ENCODE measurements at regions not wholly inside any gene's neighbourhood (a gene's known extent, or its start where the extent isn't known, plus 50 kb on each side); places are given as distances from the start of the nearest gene placed in this dataset.

DNA sequence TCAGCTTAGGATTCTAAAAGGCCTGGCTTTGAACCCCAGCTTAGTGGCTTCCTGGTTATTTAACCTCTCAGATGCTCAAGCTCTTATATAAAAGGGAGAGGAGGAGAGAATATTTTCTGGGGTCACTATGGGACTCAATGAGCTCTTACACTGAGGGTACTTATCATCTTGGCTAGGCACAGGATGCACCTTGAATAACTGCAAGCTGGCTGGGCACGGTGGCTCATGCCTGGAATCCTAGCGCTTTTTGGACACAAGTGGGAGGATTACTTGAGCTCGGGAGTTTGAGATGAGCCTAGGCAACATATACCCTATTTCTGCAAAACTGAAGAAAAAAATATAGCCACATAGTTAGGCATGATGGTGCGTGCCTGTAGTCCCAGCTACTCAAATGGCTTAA lies 665.3 kb upstream of the RBFOX1 start:
- Mint-ChIP-seq H3K9me3 (no peaks in the 10 kb centered on the region; the same call in 2 of the 3 replicates), H3K4me1 (peaks cover 11% of the 10 kb centered on the region), H3K27me3 (ENCODE audit: insufficient read depth, low read depth, poor library complexity) (no peaks in the 10 kb centered on the region), H3K36me3 (ENCODE audit: low read depth) (no peaks in the 10 kb centered on the region), H3K4me3 (no peak overlapping the region), H3K27ac (no peak overlapping the region)
- no peak overlapping the region for H3K4me2 ChIP-seq
- H3K27ac ChIP-seq (ENCODE audit: low read depth), result no peak overlapping the region
- no peaks in the 10 kb centered on the region for H3K79me2 ChIP-seq (replicated peaks; ENCODE audit: insufficient read depth)
- TF ChIP-seq ZNF114 (CRISPR knock-in tag; IDR thresholded peaks at IDR 0.05) (no peak), NANOG (IDR thresholded peaks at IDR 0.05; ENCODE audit: borderline replicate concordance) (no peak), CREB1 (CRISPR knock-in tag; IDR thresholded peaks at IDR 0.05; ENCODE audit: low read depth) (no peak)
- TF ChIP-seq, protein P1, sequence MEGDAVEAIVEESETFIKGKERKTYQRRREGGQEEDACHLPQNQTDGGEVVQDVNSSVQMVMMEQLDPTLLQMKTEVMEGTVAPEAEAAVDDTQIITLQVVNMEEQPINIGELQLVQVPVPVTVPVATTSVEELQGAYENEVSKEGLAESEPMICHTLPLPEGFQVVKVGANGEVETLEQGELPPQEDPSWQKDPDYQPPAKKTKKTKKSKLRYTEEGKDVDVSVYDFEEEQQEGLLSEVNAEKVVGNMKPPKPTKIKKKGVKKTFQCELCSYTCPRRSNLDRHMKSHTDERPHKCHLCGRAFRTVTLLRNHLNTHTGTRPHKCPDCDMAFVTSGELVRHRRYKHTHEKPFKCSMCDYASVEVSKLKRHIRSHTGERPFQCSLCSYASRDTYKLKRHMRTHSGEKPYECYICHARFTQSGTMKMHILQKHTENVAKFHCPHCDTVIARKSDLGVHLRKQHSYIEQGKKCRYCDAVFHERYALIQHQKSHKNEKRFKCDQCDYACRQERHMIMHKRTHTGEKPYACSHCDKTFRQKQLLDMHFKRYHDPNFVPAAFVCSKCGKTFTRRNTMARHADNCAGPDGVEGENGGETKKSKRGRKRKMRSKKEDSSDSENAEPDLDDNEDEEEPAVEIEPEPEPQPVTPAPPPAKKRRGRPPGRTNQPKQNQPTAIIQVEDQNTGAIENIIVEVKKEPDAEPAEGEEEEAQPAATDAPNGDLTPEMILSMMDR (conservative IDR thresholded peaks at IDR 0.05; ENCODE audit: low read depth in 2 of 2), result no peak
- TF ChIP-seq, protein P2, sequence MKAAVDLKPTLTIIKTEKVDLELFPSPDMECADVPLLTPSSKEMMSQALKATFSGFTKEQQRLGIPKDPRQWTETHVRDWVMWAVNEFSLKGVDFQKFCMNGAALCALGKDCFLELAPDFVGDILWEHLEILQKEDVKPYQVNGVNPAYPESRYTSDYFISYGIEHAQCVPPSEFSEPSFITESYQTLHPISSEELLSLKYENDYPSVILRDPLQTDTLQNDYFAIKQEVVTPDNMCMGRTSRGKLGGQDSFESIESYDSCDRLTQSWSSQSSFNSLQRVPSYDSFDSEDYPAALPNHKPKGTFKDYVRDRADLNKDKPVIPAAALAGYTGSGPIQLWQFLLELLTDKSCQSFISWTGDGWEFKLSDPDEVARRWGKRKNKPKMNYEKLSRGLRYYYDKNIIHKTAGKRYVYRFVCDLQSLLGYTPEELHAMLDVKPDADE (IDR thresholded peaks at IDR 0.05), result no peak
- TF ChIP-seq, protein P3, sequence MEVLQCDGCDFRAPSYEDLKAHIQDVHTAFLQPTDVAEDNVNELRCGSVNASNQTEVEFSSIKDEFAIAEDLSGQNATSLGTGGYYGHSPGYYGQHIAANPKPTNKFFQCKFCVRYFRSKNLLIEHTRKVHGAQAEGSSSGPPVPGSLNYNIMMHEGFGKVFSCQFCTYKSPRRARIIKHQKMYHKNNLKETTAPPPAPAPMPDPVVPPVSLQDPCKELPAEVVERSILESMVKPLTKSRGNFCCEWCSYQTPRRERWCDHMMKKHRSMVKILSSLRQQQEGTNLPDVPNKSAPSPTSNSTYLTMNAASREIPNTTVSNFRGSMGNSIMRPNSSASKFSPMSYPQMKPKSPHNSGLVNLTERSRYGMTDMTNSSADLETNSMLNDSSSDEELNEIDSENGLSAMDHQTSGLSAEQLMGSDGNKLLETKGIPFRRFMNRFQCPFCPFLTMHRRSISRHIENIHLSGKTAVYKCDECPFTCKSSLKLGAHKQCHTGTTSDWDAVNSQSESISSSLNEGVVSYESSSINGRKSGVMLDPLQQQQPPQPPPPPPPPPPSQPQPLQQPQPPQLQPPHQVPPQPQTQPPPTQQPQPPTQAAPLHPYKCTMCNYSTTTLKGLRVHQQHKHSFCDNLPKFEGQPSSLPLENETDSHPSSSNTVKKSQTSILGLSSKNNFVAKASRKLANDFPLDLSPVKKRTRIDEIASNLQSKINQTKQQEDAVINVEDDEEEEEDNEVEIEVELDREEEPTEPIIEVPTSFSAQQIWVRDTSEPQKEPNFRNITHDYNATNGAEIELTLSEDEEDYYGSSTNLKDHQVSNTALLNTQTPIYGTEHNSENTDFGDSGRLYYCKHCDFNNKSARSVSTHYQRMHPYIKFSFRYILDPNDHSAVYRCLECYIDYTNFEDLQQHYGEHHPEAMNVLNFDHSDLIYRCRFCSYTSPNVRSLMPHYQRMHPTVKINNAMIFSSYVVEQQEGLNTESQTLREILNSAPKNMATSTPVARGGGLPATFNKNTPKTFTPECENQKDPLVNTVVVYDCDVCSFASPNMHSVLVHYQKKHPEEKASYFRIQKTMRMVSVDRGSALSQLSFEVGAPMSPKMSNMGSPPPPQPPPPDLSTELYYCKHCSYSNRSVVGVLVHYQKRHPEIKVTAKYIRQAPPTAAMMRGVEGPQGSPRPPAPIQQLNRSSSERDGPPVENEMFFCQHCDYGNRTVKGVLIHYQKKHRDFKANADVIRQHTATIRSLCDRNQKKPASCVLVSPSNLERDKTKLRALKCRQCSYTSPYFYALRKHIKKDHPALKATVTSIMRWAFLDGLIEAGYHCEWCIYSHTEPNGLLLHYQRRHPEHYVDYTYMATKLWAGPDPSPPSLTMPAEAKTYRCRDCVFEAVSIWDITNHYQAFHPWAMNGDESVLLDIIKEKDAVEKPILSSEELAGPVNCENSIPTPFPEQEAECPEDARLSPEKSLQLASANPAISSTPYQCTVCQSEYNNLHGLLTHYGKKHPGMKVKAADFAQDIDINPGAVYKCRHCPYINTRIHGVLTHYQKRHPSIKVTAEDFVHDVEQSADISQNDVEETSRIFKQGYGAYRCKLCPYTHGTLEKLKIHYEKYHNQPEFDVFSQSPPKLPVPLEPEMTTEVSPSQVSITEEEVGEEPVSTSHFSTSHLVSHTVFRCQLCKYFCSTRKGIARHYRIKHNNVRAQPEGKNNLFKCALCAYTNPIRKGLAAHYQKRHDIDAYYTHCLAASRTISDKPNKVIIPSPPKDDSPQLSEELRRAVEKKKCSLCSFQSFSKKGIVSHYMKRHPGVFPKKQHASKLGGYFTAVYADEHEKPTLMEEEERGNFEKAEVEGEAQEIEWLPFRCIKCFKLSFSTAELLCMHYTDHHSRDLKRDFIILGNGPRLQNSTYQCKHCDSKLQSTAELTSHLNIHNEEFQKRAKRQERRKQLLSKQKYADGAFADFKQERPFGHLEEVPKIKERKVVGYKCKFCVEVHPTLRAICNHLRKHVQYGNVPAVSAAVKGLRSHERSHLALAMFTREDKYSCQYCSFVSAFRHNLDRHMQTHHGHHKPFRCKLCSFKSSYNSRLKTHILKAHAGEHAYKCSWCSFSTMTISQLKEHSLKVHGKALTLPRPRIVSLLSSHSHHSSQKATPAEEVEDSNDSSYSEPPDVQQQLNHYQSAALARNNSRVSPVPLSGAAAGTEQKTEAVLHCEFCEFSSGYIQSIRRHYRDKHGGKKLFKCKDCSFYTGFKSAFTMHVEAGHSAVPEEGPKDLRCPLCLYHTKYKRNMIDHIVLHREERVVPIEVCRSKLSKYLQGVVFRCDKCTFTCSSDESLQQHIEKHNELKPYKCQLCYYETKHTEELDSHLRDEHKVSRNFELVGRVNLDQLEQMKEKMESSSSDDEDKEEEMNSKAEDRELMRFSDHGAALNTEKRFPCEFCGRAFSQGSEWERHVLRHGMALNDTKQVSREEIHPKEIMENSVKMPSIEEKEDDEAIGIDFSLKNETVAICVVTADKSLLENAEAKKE (CRISPR knock-in tag; IDR thresholded peaks at IDR 0.05), result no peak
- no peak overlapping the region for H2AFZ ChIP-seq
- no peaks in the 10 kb centered on the region; the same call in 1 of the 2 replicates for H3K4me1 ChIP-seq (ENCODE audit: insufficient read depth)
- H3K9me2 ChIP-seq (ENCODE audit: insufficient read depth), result 0 out of 2 replicates have a peak, but pooled peaks cover 2% of the 10 kb centered on the region
- ATAC-seq, result no peak
- H3K4me3 ChIP-seq, result no peak overlapping the region
- no peaks in the 10 kb centered on the region for H3K27me3 ChIP-seq (ENCODE audit: insufficient read depth)
- no peak for DNase-seq (ENCODE audit: low spot score)
- no peaks in the 10 kb centered on the region for H3F3A ChIP-seq (replicated peaks; ENCODE audit: low read depth)
- H3K36me3 ChIP-seq (ENCODE audit: insufficient read depth), result no peaks in the 10 kb centered on the region; the same call in 1 of the 2 replicates
- no peaks in the 10 kb centered on the region for H4K20me1 ChIP-seq (replicated peaks; ENCODE audit: insufficient read depth)
